ENCODE measurements at regions not wholly inside any gene's neighbourhood (a gene's known extent, or its start where the extent isn't known, plus 50 kb on each side); places are given as distances from the start of the nearest gene placed in this dataset.

GRCh38 chr2:220440731-220441130 lies 813.3 kb downstream of the SLC4A3 start:
- TF ChIP-seq, protein P1, sequence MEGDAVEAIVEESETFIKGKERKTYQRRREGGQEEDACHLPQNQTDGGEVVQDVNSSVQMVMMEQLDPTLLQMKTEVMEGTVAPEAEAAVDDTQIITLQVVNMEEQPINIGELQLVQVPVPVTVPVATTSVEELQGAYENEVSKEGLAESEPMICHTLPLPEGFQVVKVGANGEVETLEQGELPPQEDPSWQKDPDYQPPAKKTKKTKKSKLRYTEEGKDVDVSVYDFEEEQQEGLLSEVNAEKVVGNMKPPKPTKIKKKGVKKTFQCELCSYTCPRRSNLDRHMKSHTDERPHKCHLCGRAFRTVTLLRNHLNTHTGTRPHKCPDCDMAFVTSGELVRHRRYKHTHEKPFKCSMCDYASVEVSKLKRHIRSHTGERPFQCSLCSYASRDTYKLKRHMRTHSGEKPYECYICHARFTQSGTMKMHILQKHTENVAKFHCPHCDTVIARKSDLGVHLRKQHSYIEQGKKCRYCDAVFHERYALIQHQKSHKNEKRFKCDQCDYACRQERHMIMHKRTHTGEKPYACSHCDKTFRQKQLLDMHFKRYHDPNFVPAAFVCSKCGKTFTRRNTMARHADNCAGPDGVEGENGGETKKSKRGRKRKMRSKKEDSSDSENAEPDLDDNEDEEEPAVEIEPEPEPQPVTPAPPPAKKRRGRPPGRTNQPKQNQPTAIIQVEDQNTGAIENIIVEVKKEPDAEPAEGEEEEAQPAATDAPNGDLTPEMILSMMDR (IDR thresholded peaks at IDR 0.05): no peak
- TF ChIP-seq POLR2A (IDR thresholded peaks at IDR 0.05): no peak
